ENCODE measurements at regions not wholly inside any gene's neighbourhood (a gene's known extent, or its start where the extent isn't known, plus 50 kb on each side); places are given as distances from the start of the nearest gene placed in this dataset.

DNA sequence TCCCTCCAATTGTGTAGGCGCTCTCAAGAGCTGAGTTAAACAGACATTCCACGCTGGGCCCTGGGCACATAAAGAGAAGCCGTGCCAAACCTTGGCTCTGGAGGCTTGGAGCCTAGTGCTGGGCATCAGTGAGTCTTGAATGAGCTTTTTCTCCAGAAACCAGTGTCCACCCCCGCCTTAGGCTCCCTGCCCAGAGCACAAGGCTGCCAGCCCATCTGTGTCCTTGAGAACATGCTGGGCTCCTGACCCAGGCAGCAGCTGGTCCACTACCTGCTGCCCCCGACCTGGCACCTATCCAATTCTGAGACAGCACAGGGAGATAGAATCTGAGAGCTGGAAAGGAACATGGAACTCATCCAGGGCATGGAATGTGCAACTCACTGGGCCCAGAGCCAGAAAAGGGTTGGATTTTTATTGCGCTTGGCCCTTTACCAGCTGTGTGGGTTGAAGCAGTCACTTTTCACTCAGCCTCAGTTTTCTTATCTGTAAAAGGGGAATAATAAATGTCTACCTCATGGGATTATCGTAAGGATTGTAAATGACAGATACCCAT is 92.4 kb upstream of the CPLX2 start:
- Histone ChIP-seq H3K27me3 (peaks cover 3 to 34% of the 10 kb centered on the region in 2 donors), H3K36me3 (no peaks in the 10 kb centered on the region), H3K9me3 (no peaks in the 10 kb centered on the region), H3K4me3 (no peak overlapping the region), H3K4me1 (no peaks in the 10 kb centered on the region), H3K27ac (no peak overlapping the region)
- ATAC-seq: no peak
- no peak for DNase-seq
- TF ChIP-seq, protein P1, sequence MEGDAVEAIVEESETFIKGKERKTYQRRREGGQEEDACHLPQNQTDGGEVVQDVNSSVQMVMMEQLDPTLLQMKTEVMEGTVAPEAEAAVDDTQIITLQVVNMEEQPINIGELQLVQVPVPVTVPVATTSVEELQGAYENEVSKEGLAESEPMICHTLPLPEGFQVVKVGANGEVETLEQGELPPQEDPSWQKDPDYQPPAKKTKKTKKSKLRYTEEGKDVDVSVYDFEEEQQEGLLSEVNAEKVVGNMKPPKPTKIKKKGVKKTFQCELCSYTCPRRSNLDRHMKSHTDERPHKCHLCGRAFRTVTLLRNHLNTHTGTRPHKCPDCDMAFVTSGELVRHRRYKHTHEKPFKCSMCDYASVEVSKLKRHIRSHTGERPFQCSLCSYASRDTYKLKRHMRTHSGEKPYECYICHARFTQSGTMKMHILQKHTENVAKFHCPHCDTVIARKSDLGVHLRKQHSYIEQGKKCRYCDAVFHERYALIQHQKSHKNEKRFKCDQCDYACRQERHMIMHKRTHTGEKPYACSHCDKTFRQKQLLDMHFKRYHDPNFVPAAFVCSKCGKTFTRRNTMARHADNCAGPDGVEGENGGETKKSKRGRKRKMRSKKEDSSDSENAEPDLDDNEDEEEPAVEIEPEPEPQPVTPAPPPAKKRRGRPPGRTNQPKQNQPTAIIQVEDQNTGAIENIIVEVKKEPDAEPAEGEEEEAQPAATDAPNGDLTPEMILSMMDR (IDR thresholded peaks at IDR 0.05): no peak
- intact Hi-C loops (cut with DNase I): no loop called here

DNA sequence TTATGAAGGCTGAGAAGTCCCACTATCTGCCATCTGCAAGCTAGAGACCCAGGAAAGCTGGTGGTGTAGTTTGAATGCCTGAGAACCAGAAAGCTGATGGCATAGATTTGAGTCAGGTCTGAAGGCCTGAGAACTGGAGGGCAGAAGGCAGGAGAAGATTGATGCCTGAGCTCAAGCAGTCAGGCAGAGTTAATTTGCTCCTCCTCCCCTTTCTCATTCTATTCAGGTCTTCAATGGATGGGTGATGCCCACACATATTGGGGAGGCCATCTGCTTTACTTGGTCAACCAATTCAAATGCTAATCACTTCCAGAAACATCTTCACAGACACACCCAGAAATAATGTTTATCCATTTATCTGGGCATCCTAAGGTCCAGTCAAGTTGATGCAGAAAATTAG is 87.6 kb upstream of the CPLX2 start:
- TF ChIP-seq, protein P1 (IDR thresholded peaks at IDR 0.05): no peak
- Histone ChIP-seq H3K27me3 (peaks cover 0 to 59% of the 10 kb centered on the region in 2 donors), H3K4me3 (no peak overlapping the region), H3K9me3 (no peaks in the 10 kb centered on the region), H3K27ac (no peak overlapping the region), H3K36me3 (no peaks in the 10 kb centered on the region), H3K4me1 (no peaks in the 10 kb centered on the region)
- ATAC-seq (no peak), DNase-seq (no peak)
- intact Hi-C loops (cut with DNase I): no loop called here

DNA sequence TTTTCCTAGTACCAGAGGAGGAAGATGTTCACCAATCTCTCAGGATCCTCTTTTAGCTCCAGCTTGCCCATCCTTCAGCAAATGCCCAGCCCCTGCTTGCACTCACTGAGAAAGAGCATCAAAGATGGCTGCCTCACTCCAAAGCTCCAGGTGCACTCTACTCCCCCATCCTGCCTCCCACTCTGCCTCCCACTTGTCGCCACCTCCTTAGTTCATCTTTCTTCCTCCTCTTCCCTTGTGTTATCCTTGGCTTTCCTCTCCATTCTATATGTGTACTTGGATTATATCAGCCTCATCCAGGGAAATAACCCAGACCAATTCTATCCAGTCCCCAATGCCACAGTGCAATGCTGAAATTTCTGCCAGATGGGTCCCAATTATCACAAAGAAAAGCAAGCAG is 87.1 kb upstream of the CPLX2 start:
- Histone ChIP-seq H3K27ac (no peak overlapping the region), H3K27me3 (peaks cover 0 to 57% of the 10 kb centered on the region in 2 donors), H3K4me3 (no peak overlapping the region), H3K36me3 (no peaks in the 10 kb centered on the region), H3K4me1 (no peaks in the 10 kb centered on the region), H3K9me3 (no peaks in the 10 kb centered on the region)
- DNase-seq: no peak
- TF ChIP-seq, protein P1 (IDR thresholded peaks at IDR 0.05): no peak
- no peak for ATAC-seq
- intact Hi-C loops (cut with DNase I): no loop called here

DNA sequence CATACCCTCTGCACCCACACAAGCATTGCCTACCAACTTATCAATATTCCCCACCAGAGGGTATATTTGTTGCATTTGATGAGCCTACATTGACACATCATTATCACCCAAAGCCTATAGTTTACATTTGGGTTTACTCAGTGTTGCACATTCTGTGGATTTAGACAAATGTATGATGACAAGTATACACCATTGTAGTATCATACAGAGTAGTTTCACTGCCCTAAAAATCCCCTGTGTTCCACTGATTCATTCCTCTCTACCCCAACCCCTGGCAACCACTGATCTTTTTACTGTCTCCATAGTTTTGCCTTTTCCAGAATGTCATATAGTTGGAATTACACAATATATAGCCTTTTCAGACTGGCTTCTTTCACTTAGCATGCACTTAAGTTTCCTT is 85.7 kb upstream of the CPLX2 start:
- H3K9me3 ChIP-seq: no peaks in the 10 kb centered on the region
- H3K36me3 ChIP-seq: no peaks in the 10 kb centered on the region
- H3K27me3 ChIP-seq: peaks cover 0 to 70% of the 10 kb centered on the region in 2 donors
- no peak for DNase-seq
- ATAC-seq: no peak
- no peak overlapping the region for H3K27ac ChIP-seq
- intact Hi-C loops (cut with DNase I): no loop called here
- H3K4me1 ChIP-seq: no peaks in the 10 kb centered on the region
- no peak overlapping the region for H3K4me3 ChIP-seq
- TF ChIP-seq, protein P1 (IDR thresholded peaks at IDR 0.05): no peak

DNA sequence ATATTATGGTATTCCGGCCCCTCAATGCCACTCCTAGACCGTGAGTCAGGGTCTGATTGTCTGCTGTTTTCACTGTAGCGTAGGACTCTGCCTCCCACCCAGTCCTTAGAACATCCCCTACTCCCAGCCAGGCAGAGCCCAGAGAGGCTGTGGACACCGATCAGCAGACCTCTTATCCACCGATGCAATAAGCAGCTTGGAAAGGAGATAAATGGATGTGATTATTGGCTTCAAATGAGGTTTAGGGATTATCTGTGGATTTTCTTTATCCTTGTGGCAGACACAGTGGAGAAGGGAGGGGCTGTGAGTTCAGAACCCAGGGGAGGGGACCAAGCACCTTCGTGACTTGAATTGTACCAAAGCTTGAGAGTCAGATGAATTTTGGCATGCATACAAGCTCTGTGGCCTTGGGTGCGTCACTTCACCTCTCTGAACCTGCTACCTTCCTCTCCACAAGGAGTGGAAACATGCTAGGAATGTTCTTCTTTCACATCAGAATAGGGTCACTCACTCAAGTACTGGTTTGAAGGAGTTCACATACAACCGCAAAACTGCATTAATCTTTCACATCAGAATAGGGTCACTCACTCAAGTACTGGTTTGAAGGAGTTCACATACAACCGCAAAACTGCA is 83.1 kb upstream of the CPLX2 start:
- no peak overlapping the region for H3K4me3 ChIP-seq
- no peaks in the 10 kb centered on the region for H3K4me1 ChIP-seq
- DNase-seq (no peak), ATAC-seq (no peak)
- H3K36me3 ChIP-seq: no peaks in the 10 kb centered on the region
- H3K27me3 ChIP-seq: peaks cover 0 to 74% of the 10 kb centered on the region in 2 donors
- intact Hi-C loops (cut with DNase I): no loop called here
- TF ChIP-seq, protein P1 (IDR thresholded peaks at IDR 0.05): no peak
- H3K27ac ChIP-seq: no peak overlapping the region
- H3K9me3 ChIP-seq: no peaks in the 10 kb centered on the region
